ENCODE measurements at regions not wholly inside any gene's neighbourhood (a gene's known extent, or its start where the extent isn't known, plus 50 kb on each side); places are given as distances from the start of the nearest gene placed in this dataset.

DNA sequence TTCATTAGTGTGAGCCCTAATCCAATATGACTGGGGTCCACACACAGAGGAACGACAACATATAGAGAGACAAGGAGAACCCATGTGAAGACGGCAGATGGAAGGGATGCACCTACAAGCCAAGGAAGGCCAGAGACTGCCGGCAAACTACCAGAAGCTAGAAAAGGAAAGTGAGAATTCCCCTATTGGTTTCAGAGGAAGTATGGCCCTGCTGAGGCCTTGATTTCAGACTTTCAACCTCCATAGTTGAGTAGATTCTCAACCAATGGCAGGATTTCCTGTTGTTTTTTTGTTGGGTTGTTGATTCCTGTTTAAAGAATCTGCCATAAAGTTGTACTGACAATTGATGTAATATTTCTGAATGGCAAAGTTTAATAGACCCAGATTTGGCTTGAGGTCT lies 241.5 kb downstream of the SATB2 start:
- Histone ChIP-seq H3K9ac (ENCODE audit: low read length) (no peak overlapping the region), H3K79me2 (ENCODE audit: insufficient read depth, low read length) (no peaks in the 10 kb centered on the region), H3K36me3 (ENCODE audit: insufficient read depth, low read length) (no peaks in the 10 kb centered on the region), H3K27ac (ENCODE audit: low read depth, low read length) (no peak overlapping the region), H3K27me3 (ENCODE audit: insufficient read depth, low read length) (no peaks in the 10 kb centered on the region), H3K4me1 (ENCODE audit: insufficient read depth, low read length) (no peaks in the 10 kb centered on the region), H3K4me2 (ENCODE audit: low read length) (no peak overlapping the region), H3K4me3 (ENCODE audit: insufficient read depth, low read depth, low read length) (no peak overlapping the region), H2AFZ (ENCODE audit: low read depth, low read length) (no peak overlapping the region), H4K20me1 (ENCODE audit: insufficient read depth, low read length) (no peaks in the 10 kb centered on the region), H3K9me3 (ENCODE audit: insufficient read depth, low read depth, low read length) (no peaks in the 10 kb centered on the region)
- no peak overlapping the region for H3K27ac Mint-ChIP-seq (ENCODE audit: unreplicated experiment)
- H3K36me3 Mint-ChIP-seq (ENCODE audit: low read depth, unreplicated experiment): no peaks in the 10 kb centered on the region
- no peak for FAIRE-seq
- H3K27me3 Mint-ChIP-seq (ENCODE audit: low read depth, unreplicated experiment): no peaks in the 10 kb centered on the region
- no peak for DNase-seq (ENCODE audit: low read depth)
- no peaks in the 10 kb centered on the region for H3K4me1 Mint-ChIP-seq (ENCODE audit: low read depth, unreplicated experiment)
- peaks cover 2% of the 10 kb centered on the region for H3K9me3 Mint-ChIP-seq (ENCODE audit: unreplicated experiment)
- TF ChIP-seq EZH2 (IDR thresholded peaks at IDR 0.05; ENCODE audit: insufficient read depth, low read length): no peak
- TF ChIP-seq, protein P1, sequence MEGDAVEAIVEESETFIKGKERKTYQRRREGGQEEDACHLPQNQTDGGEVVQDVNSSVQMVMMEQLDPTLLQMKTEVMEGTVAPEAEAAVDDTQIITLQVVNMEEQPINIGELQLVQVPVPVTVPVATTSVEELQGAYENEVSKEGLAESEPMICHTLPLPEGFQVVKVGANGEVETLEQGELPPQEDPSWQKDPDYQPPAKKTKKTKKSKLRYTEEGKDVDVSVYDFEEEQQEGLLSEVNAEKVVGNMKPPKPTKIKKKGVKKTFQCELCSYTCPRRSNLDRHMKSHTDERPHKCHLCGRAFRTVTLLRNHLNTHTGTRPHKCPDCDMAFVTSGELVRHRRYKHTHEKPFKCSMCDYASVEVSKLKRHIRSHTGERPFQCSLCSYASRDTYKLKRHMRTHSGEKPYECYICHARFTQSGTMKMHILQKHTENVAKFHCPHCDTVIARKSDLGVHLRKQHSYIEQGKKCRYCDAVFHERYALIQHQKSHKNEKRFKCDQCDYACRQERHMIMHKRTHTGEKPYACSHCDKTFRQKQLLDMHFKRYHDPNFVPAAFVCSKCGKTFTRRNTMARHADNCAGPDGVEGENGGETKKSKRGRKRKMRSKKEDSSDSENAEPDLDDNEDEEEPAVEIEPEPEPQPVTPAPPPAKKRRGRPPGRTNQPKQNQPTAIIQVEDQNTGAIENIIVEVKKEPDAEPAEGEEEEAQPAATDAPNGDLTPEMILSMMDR (IDR thresholded peaks at IDR 0.05; ENCODE audit: insufficient read depth, low read depth, low read length): no peak
- H3K4me3 Mint-ChIP-seq (ENCODE audit: unreplicated experiment): no peak overlapping the region

DNA sequence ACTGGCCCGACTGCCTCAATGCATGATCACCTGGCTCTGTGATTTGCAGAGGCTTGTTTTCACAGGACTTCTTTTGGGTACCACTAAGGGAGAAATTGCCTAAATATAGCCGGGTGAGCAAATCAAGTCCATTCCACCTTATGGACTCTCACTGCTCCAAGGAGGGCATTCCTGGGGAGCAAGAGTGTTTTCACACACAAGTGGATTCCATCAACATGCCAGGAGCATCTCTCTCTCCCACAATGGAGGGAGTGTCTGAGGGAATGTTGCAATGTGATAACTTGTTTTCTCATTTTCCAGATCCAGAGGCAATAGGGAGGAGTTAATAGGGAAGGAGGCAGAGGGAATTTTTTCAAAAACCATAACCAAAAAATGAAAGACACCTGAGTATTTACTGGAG lies 250.7 kb downstream of the SATB2 start:
- no peak for TF ChIP-seq EZH2 (IDR thresholded peaks at IDR 0.05; ENCODE audit: insufficient read depth, low read length)
- TF ChIP-seq, protein P1 (IDR thresholded peaks at IDR 0.05; ENCODE audit: insufficient read depth, low read depth, low read length): no peak
- H2AFZ ChIP-seq (ENCODE audit: low read depth, low read length): no peak overlapping the region
- H3K4me2 ChIP-seq (ENCODE audit: low read length): no peak overlapping the region
- no peaks in the 10 kb centered on the region for H3K9me3 ChIP-seq (ENCODE audit: insufficient read depth, low read depth, low read length)
- Mint-ChIP-seq H3K4me3 (ENCODE audit: unreplicated experiment) (no peak overlapping the region), H3K27me3 (ENCODE audit: low read depth, unreplicated experiment) (peaks cover 6% of the 10 kb centered on the region), H3K36me3 (ENCODE audit: low read depth, unreplicated experiment) (no peaks in the 10 kb centered on the region), H3K27ac (ENCODE audit: unreplicated experiment) (no peak overlapping the region), H3K9me3 (ENCODE audit: unreplicated experiment) (peaks cover 2% of the 10 kb centered on the region), H3K4me1 (ENCODE audit: low read depth, unreplicated experiment) (no peaks in the 10 kb centered on the region)
- no peak for FAIRE-seq
- DNase-seq (ENCODE audit: low read depth): no peak
- no peak overlapping the region for H3K4me3 ChIP-seq (ENCODE audit: insufficient read depth, low read depth, low read length)
- H3K27ac ChIP-seq (ENCODE audit: low read depth, low read length): no peak overlapping the region
- H3K4me1 ChIP-seq (ENCODE audit: insufficient read depth, low read length): no peaks in the 10 kb centered on the region
- no peaks in the 10 kb centered on the region for H3K27me3 ChIP-seq (ENCODE audit: insufficient read depth, low read length)
- H4K20me1 ChIP-seq (ENCODE audit: insufficient read depth, low read length): no peaks in the 10 kb centered on the region
- no peaks in the 10 kb centered on the region for H3K79me2 ChIP-seq (ENCODE audit: insufficient read depth, low read length)
- no peak overlapping the region for H3K9ac ChIP-seq (ENCODE audit: low read length)
- no peaks in the 10 kb centered on the region for H3K36me3 ChIP-seq (ENCODE audit: insufficient read depth, low read length)

DNA sequence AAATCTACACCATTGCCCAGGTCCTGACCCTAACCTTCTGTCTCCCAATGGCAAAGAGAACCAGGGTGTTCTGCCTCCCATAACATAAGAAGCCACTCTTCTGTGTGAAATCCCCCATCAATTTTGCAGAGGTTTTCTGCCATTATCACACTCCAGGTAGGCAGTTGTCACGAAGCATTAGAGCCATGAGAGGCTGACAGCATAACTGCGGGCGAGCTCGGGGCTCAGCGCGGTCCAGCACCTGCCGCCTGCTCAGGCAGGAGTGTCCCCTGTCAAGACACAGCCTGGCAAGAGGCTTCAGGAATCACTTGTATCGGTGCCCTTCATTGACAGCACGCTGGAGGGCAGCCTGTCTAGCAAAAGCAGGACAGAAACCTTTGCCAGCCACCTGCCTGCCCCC lies 251.2 kb downstream of the SATB2 start:
- H2AFZ ChIP-seq (ENCODE audit: low read depth, low read length): no peak overlapping the region
- DNase-seq (ENCODE audit: low read depth): no peak
- H3K4me3 ChIP-seq (ENCODE audit: insufficient read depth, low read depth, low read length): no peak overlapping the region
- H3K4me1 ChIP-seq (ENCODE audit: insufficient read depth, low read length): no peaks in the 10 kb centered on the region
- no peak overlapping the region for H3K27ac ChIP-seq (ENCODE audit: low read depth, low read length)
- Mint-ChIP-seq H3K27ac (ENCODE audit: unreplicated experiment) (no peak overlapping the region), H3K4me3 (ENCODE audit: unreplicated experiment) (no peak overlapping the region), H3K4me1 (ENCODE audit: low read depth, unreplicated experiment) (no peaks in the 10 kb centered on the region), H3K36me3 (ENCODE audit: low read depth, unreplicated experiment) (no peaks in the 10 kb centered on the region), H3K27me3 (ENCODE audit: low read depth, unreplicated experiment) (peaks cover 6% of the 10 kb centered on the region), H3K9me3 (ENCODE audit: unreplicated experiment) (no peaks in the 10 kb centered on the region)
- H3K27me3 ChIP-seq (ENCODE audit: insufficient read depth, low read length): no peaks in the 10 kb centered on the region
- H3K36me3 ChIP-seq (ENCODE audit: insufficient read depth, low read length): no peaks in the 10 kb centered on the region
- H3K9ac ChIP-seq (ENCODE audit: low read length): no peak overlapping the region
- FAIRE-seq: no peak
- TF ChIP-seq EZH2 (IDR thresholded peaks at IDR 0.05; ENCODE audit: insufficient read depth, low read length): no peak
- TF ChIP-seq, protein P1 (IDR thresholded peaks at IDR 0.05; ENCODE audit: insufficient read depth, low read depth, low read length): no peak
- no peak overlapping the region for H3K4me2 ChIP-seq (ENCODE audit: low read length)
- H3K79me2 ChIP-seq (ENCODE audit: insufficient read depth, low read length): no peaks in the 10 kb centered on the region
- H4K20me1 ChIP-seq (ENCODE audit: insufficient read depth, low read length): no peaks in the 10 kb centered on the region
- no peaks in the 10 kb centered on the region for H3K9me3 ChIP-seq (ENCODE audit: insufficient read depth, low read depth, low read length)
